Jurkat, Clone E6-1 (cell line): ENCODE measurements at regions not wholly inside any gene's neighbourhood (a gene's known extent, or its start where the extent isn't known, plus 50 kb on each side); places are given as distances from the start of the nearest gene placed in this dataset.
"Not testable (repeated sequence)": the region's sequence is repeated elsewhere in the genome, so short reads cannot be mapped to it uniquely, and the experiment has no call there.

Experiments used
- DNase-seq: peaks from one replicate; pipeline ENCODE4 v3.0.0-alpha.2; 2011; ENCODE audit warnings: low read depth, low spot score
- H3K4me3 ChIP-seq: 2 replicates; pipeline ENCODE4 v1.5.1; 2011; ENCODE audit warnings: mild to moderate bottlenecking, low read length, control low read depth, moderate library complexity

DNA sequence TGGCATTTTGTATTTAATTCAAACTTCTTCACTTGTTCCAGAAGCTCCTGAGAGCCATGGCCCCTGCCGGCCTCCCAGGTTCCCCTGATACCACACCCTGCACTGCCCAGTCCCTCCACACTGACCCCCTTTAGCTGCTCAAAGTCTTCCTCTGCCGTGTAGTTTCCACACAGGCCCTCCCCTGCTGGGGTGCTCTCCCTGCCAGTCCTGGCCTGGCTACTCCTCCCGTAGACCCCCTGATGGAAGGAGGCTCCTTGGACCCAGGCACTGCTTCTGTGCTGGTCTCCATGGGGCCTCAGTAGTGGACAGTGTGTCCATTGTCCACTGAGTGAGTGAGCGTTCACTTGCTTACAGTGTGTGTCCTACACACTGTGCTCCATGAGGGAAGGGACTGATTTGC, 542.4 kb upstream of the B3GAT1 start:
- H3K4me3 ChIP-seq, DNase-seq: not testable (repeated sequence)

GRCh38 chr11:134953417-134953970, 541.5 kb upstream of the B3GAT1 start:
- H3K4me3 ChIP-seq, DNase-seq: not testable (repeated sequence)

DNA sequence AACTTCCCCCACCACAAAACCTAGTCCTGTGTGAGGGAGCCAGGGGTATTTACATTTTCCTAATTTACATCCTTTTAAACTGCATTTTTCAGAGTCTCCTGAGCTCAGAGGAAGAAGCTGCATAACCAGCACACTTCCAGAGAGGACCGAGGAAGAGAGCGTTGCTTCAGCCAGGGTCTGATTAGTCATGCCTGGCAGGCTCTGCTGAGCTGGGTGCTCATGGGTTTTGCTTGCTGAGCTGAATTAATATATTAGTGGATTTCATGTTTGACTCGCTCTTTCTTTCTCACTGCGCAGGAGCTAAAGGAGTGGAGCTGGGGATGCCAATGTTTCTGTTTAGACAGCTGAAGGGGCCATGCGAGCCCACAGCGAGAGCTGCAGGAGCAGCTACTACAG, 539.3 kb upstream of the B3GAT1 start:
- DNase-seq: no peak
- no peak overlapping the region for H3K4me3 ChIP-seq

GRCh38 chr11:134950692-134951304, 538.8 kb upstream of the B3GAT1 start:
- no peak overlapping the region for H3K4me3 ChIP-seq
- no peak for DNase-seq

DNA sequence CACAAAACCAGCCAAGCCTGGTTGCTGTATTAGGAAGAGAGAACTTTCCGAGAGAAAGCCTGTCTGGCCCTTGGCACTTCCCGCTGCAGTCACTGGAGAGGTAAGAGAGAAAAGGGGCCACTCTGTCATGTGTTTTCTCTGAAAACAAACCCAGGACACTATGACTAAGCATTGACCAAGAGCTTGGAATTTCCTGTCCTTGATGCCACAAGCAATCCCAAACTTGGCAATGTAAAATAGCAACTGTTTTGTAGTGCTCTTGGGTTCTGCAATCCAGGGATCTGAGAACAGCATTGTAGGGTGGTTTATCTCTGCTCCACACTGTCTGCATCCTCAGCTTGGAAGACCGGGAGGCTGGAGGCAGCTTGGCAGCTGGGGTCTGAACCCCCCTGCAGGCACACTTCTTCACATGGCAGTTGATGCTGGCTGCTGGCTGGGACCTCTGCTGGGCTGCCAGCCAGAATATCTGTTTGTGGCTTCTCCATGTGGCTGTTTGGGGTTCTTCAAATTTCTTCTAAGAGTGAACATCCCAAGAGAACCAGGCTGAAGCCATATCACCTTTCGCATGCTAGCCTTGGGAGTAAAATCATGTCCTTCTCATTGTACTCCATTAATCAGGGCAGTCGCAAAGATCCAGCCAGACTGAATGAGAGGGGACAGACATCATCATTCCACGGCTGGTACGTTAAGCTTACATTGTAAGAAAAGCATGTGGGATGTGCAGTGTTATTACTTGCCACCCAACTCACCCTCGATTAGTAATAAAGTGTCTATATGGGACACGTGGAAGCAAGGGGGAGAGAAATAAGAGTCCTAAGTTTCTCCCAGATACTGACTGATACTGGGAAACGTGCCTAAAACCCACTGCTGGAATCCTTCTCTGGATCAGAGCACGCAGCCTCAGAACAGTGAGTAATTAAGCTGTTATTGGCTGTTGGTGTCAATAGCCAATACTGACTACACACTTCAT, 537.4 kb upstream of the B3GAT1 start:
- H3K4me3 ChIP-seq: no peak overlapping the region
- DNase-seq: no peak

- no peak for DNase-seq
- no peak overlapping the region for H3K4me3 ChIP-seq
These were observed 535.5 kb upstream of the B3GAT1 start for GRCh38 chr11:134947556-134947955.

DNA sequence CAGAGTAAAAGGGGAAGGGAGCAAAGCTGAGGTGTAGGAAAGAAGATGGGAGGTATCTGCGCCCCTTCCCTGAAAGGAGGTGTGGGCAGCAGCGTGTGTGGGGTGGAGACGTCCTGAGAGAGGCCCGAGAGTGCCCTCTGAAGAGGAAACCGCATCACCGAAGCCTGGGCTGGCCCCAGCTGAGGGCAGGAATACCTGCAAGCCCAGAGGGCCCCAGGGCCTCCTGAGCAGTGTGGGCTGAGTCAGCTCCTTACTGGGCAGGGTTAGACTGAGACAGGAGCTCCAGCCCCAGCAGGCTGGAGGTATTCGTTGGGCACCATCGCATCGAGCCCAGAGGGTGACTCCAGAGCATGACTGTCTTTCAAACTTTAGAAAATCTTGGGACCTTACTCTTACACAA, 534.0 kb upstream of the B3GAT1 start:
- DNase-seq: no peak
- H3K4me3 ChIP-seq: no peak overlapping the region

DNA sequence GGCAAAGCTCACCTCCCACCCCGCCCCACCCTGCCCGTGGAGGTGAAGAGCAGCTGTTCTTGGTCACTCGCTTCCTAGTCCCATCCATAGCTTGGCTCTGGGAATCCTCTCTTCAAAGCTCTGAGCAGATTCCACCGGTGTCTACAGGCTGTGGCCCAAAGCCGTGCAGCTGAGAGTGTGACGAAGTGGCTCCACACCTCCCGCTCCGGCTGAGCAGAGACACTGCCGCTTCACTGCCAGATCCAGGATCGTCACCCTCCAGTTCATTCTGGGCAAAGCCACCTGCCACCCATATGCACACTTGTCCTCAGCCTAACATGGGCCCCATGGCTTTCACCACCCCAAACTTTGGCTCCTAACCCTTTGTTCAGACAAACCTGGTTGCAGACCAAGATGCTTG, 532.9 kb upstream of the B3GAT1 start:
- H3K4me3 ChIP-seq: no peak overlapping the region
- DNase-seq: no peak

DNA sequence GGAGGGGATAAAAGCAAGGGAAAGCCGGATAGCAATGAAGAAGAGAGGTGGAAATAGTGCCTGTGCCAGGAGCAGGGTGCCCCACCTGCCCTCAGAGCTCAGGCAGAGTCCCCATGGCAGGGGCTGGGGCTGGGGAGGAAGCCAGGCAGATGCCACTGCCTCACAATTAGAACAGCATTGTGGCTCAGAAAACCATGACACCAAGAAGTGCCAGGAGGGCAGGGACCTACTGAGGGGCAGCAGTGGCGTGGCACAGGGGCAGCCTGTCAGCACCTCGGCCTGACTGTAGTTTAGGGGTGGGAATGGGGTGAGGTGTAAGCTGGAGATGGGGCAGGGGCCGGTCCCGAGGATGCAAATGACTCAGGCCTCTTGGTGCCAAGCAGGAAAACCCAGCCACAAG, 532.1 kb upstream of the B3GAT1 start:
- no peak for DNase-seq
- no peak overlapping the region for H3K4me3 ChIP-seq

DNA sequence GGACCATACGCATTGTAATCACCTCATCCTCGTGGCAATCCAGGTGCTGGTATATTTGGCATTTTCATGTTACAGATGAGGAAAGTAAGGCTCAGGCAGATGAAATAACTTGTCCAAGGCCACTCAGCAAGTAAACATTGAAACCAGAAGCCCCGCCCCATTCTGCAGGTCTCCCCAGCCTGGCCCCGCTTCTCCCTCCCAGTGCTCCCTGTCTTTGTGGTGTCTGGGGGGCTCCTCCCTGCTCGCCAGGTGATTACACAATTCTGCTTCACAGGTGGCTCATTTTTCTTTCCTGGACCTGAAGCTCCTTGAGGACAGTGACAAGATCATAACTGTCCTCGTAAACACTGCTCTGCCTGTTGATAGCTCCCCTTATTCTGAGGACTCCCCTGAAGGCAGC, 531.5 kb upstream of the B3GAT1 start:
- no peak for DNase-seq
- H3K4me3 ChIP-seq: no peak overlapping the region

- no peak for DNase-seq
- H3K4me3 ChIP-seq: no peak overlapping the region
These were observed 530.6 kb upstream of the B3GAT1 start for GRCh38 chr11:134942681-134943080.

GRCh38 chr11:134941936-134942600, 530.0 kb upstream of the B3GAT1 start:
- H3K4me3 ChIP-seq, DNase-seq: not testable (repeated sequence)

DNA sequence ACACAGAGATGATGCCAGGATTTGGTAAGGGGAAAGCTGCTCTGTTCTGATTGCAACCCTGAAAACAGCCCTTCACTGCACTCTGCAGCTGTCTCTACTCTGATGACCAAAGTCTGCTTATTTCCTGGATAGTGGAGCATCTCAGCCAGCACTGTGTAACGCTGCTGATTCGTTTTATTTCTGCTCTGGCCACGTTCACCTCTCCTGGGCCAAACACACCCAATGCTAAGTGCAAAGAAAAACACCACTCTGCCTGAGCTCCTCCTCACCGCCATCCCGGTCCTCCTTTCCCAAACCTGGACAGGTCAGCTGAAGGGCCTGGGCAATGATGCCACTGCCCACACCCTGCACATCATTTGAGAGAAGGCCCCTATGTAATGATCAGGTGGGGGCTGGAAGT, 529.3 kb upstream of the B3GAT1 start:
- no peak overlapping the region for H3K4me3 ChIP-seq
- DNase-seq: no peak

DNA sequence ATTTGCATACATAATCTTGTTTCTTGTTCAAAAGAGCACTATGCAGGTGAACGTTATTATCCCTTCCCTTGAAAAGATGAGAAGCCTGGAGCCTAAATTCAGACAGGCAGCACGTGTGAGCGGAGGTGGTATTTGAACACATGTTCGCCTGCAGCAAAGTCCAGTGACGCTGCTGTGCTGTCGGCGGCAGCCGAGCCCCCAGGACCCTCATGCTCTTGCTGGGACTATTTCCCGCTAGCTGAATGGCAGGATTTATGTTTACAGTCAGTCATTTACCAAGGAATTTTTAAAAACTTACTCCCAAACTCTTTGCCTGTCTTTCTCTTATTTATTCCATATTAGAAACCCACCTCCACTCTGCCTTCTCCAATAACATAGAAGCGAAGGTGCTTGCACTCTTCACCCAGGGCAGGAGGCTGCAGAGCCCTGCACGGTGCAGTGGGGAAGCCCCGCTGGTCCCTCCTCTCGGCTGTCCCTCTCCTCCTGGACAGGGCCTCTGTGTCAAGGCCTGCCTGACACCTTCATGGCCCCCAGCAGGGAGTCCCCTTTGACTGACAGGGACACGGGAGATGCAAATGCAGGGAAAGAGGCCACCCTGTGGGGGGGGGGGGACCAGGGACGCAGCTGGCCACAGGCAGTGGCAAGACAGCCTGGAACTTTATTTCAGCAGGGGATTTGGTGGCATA, 528.5 kb upstream of the B3GAT1 start:
- H3K4me3 ChIP-seq: no peak overlapping the region

DNA sequence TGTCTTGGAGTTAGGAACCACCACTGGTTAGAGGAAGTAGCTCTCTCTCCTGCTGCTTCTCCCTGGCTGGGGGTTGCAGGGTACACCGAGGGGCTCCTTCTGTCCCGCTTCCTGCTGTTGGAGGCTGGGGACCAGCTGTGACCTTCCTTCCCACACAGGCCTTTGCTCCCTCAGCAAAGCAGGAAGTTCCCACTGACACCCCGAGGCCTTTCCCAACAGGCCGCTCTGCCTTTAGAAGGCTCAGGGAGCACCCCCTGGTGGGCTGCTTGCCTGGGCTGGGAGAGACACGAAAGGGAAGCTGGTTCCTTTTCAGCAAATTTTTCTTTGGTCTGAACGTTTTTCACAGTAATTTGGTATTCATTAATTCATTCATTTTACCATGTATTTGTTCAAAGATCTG, 527.9 kb upstream of the B3GAT1 start:
- DNase-seq: peak; percentile 10
- no peak overlapping the region for H3K4me3 ChIP-seq

More for the DNA sequence above, 528.5 kb upstream of the B3GAT1 start:
- DNase-seq: no peak

GRCh38 chr11:134939031-134939430, 527.0 kb upstream of the B3GAT1 start:
- no peak overlapping the region for H3K4me3 ChIP-seq
- DNase-seq: no peak

DNA sequence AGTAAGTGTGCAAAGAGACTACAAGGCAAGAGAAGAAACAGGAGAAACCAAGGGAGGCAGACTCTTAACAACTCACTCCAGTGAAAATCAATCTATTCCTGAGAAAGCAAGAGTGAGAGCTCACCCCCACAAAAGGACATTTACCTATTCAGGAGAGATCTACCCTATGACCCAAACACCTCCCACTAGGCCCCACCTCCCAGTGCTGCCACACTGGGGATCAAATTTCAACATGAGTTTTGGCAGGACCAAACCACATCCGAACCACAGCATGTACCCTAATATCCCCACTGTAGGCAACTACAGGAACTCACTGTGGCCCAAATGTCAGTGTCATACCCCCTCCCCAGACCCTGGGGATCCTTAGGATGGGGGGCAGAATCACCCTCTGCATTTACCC, 526.2 kb upstream of the B3GAT1 start:
- no peak for DNase-seq

GRCh38 chr11:134937193-134937592, 525.2 kb upstream of the B3GAT1 start:
- not testable (repeated sequence) for H3K4me3 ChIP-seq, DNase-seq

More for the DNA sequence above, 526.2 kb upstream of the B3GAT1 start:
- H3K4me3 ChIP-seq: no peak overlapping the region

- no peak for DNase-seq
These were observed 520.7 kb upstream of the B3GAT1 start for GRCh38 chr11:134932761-134933160.

More at GRCh38 chr11:134932761-134933160, 520.7 kb upstream of the B3GAT1 start:
- no peak overlapping the region for H3K4me3 ChIP-seq
